ENCODE measurements at regions not wholly inside any gene's neighbourhood (a gene's known extent, or its start where the extent isn't known, plus 50 kb on each side); places are given as distances from the start of the nearest gene placed in this dataset.
"Not testable (repeated sequence)": the region's sequence is repeated elsewhere in the genome, so short reads cannot be mapped to it uniquely, and the experiment has no call there.

DNA sequence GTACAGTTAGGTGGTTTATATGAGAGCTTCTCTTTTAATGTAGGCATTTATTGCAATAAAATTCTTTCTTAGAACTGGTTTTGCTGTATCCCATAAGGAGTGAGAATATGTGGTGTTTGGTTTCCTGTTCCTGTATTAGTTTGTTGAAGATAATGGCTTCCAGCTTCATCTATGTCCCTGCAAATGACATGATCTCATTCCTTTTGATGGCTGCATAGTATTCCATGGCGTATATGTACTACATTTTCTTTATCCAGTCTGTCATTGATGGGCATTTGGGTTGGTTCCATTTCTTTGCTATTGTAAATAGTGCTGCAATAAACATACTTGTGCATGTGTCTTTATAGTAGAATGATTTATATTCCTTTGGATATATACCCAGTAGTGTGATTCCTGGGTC lies 106.7 kb upstream of the IRS4 start:
- DNase-seq (ENCODE audit: low read depth in 2 of 2) = not testable (repeated sequence)

GRCh38 chrX:108833993-108834392 lies 97.6 kb upstream of the IRS4 start:
- no peak for DNase-seq (ENCODE audit: low read depth in 2 of 2)

- no peak for DNase-seq (ENCODE audit: low read depth in 2 of 2)
These were observed 75.5 kb upstream of the IRS4 start for GRCh38 chrX:108811891-108812290.

- no peak for DNase-seq (ENCODE audit: low read depth in 2 of 2)
These were observed 58.9 kb upstream of the IRS4 start for GRCh38 chrX:108795240-108795639.

All from dermis microvascular lymphatic vessel endothelial cell (primary cell).